UCSD-AML1 (cell line): ENCODE measurements at regions not wholly inside any gene's neighbourhood (a gene's known extent, or its start where the extent isn't known, plus 50 kb on each side); places are given as distances from the start of the nearest gene placed in this dataset.

Experiments
- DNase-seq: peaks from one replicate; lab custom pipeline; 2025; ENCODE audit not compliant: unreplicated experiment; lab: John Stamatoyannopoulos, UW

DNA sequence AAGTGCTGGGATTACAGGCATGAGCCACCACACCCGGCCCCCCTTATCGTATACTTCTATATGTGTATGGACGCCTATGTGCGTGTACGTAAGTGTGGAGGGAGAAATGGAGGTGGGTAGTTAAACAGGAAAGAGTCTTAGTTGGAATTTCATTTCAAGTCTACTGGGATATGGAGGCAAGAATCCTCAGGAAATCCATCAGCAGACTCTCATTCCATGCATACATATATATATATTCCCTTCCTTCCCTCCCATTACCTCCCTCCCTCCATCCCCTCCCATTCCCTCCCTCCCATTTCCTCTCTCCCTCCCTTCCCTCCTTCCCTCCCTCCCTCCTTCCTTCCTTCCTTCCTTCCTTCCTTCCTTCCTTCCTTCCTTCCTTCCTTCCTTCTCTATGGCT is 391.7 kb upstream of the RBFOX1 start:
- DNase-seq = no peak

DNA sequence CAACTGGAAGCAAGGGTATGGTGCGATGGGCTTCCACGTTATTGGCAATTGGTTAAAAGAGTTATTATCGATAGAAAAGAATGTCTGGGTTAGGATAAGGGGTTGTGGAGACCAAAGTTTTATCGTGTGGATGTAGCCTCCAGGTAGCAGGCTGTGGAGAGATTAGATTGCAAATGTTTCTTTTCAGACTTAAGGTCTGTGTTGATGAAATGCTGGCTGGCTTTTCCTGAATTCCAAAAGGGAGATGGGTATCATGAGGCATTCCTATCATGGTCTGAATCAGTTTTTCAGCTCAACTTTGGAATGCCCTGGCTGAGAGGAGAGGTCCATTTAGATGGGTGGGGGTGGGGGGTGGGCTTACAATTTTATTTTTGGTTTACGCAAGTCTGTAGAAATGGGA is 395.0 kb upstream of the RBFOX1 start:
- DNase-seq = no peak

DNA sequence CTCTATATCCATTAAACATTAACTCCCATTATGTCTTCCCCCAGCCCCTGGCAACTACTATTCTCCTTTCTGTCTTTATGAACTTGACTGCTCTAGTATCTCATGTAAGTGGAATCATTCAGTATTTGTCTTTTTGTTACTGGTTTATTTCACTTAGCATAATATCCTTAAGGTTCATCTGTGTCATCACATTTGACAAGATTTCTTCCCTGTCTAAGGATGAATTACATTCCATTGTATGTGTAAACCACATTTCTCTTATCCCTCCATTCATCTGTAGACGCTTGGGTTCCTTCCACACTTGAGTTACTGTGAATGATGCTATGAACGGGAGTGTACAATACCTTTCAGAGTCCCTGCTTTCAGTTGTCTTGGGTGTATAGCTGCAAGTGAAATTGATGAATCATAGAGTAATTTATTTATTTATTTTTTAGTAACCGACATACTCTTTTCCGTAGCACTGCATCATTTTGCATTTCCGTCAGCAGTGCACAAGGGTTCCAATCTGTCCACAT is 399.7 kb upstream of the RBFOX1 start:
- no peak for DNase-seq

DNA sequence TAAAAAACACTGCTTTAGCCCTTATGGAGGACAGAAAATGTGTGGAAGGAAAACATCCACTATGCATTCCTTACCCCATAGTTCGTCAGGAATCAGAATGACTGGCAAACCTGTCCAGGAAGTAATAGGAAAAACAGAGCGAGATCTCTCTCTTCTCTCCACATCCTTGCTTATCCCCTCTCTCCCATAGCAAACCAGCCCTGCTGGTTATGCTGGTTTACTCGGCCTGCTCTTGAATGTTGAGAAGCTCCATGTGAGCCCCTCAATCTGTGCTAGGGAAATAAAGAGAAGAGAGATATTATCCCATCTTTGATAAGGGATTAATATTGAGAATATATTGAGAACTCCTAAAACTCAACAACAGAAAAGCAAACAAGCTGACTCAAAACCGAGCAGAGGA is 402.8 kb upstream of the RBFOX1 start:
- no peak for DNase-seq

DNA sequence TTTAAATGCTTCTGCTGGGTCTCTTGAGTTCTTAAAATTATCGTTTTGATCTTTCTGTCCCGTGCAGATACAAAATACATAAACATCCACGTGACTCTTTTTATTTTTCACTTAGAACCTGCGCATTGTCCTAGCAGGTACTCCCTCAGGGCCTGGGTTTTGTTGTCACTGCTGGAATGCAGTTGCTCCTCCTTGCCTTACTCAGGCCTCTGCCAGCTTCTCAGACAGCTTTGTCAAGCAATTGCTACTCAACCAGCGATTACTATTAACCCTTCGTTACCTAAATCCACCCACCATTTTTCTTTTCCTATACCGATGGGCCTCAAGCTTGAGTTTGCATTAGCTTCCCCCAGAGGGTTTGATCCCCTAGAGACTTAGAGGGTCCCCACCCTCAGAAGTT is 405.9 kb upstream of the RBFOX1 start:
- DNase-seq = no peak

DNA sequence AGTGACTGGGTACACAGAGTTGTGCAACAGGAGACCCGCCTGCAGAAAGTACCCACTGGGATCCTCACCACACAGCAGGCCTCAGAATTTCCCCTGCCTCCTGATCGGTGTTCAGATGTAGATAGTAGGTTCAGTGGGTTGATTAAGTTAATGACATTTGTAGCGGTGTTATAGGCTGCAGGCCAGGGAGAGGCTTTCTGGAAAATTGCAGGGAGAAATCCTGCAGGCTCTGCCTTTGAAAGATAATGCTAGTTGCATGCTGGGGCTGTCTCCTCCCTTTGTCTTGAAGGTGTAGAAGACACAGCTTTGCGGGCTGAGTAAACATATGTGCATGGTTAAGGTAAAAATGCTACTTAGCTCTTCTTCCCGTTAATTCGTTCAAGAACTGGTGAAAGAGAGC is 406.3 kb upstream of the RBFOX1 start:
- no peak for DNase-seq

DNA sequence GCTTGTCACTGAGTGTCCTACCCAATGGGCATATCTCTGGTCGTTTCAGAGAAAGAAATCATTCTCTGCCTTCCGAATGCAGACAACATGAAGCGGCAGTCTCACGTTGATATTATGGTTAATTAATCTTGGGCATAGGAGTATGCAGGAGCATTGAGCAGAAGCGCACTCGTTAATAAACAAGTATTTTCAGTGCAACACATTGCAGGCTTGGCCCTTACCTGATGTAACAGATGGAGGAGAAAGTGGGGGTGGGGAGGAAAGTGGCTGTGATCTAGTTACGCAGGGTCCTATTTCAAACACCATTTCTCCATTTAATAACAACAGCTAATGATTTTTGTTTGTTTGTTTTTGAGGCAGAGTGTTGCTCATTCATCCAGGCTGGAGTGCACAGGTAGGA is 414.0 kb upstream of the RBFOX1 start:
- no peak for DNase-seq

DNA sequence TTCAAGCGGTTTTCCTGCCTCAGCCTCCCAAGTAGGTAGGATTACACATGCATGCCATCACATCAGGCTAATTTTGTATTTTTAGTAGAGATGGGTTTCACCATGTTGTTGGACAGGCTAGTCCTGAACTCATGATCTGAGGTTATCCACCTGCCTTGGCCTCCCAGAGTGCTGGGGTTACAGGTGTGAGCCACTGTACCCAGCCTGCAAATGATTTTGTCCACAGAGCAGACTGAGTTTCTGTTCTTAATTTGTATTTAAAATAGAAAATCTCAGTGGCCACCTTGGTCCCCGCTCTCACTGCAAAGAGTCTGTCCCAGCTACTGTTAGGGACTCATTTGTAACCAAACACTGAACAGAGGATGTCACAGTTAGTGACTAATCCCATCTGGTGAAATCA is 415.7 kb upstream of the RBFOX1 start:
- DNase-seq = no peak

DNA sequence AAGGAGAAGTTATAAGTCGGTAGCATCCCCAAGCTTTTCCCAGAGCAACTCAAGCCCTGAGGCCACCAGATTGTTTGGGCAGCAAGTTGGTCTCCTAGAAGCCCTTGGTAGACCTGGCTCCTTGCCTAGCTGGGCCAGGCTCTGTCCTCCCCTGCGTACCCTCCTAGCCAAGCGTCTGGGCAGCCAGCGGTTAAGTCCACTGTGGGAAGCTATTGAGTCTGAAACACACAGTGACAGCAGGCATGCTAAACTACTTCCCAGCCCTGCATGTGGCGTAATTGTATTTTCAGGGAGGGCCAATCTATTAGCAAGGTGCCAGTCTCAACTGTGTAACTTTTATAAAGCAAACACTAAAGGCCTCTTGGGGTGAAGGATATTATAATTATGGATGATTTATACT is 419.1 kb upstream of the RBFOX1 start:
- no peak for DNase-seq

DNA sequence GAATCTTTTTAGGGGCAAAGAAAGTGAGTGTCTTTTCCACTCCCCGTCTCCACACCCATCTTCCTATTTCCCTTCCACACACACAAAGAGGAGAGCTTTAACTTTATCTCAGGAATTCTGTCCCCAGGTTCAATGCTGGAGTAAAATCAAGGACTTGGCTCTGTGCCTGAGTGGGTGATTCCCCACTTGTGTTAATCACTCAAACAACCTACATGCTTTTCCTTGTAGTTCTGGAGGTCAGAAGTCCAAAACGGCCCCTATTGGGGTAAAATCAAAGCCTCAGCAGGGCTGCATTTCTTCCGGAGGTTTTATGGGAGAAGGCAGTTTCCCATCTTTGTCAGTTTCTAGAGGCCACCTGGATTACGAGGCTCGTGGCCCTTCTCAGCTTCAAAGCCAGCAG is 422.3 kb upstream of the RBFOX1 start:
- DNase-seq = no peak

DNA sequence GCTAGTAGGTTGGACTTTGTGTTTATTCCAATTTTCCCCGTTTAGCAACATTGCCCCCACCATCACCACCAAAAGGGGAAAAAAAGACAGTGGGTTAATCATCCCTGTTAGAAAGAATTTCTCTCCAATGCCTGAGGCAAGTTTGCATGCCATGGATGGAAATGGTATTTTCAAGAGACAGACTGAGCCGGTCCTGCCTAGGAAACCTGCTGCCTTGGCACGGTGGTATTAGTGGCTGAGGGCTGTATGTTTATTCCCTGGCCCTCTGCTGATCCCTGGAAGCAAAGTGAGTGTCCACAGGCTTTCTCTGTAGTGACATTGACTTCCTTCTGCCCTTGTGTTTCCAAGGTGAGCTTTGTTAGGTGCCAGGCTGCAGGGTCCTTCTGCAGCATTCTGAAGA is 427.0 kb upstream of the RBFOX1 start:
- DNase-seq = no peak

DNA sequence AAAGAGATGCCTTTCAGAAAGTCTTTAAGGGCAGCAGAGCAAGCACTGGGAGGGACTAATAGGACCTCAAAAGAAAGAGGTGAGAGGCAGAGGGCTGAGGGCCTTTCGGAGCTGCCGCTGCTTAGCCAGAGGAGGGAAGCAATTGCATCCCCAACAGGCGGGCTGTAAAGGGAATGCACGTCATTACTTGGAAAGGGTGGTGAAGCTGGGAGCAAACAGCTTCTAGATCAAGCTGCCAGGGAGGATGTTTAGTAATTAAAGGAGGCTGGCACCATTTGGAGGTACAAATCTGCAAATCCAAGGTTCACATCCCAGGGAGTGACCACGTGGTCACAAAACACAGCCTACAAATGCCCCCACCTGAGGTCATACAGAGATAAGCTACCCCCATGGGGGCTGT is 429.0 kb upstream of the RBFOX1 start:
- no peak for DNase-seq

DNA sequence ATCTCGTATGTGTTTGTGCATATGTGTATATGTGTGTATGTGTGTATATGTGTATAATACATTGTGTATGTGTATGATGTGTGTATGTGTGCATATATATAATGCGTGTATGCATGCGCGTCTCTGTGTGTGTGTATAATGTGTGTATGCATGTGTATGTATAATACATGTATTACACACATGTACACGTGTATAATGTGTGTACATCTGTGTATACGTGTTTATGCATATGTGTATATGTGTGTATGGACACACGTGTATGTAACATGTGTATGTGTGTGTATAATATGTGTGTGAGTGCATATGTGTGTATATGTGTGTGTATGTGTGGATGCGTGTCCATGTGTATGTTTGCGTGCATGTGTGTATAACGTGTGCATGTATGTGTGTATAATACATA is 433.7 kb upstream of the RBFOX1 start:
- no peak for DNase-seq

DNA sequence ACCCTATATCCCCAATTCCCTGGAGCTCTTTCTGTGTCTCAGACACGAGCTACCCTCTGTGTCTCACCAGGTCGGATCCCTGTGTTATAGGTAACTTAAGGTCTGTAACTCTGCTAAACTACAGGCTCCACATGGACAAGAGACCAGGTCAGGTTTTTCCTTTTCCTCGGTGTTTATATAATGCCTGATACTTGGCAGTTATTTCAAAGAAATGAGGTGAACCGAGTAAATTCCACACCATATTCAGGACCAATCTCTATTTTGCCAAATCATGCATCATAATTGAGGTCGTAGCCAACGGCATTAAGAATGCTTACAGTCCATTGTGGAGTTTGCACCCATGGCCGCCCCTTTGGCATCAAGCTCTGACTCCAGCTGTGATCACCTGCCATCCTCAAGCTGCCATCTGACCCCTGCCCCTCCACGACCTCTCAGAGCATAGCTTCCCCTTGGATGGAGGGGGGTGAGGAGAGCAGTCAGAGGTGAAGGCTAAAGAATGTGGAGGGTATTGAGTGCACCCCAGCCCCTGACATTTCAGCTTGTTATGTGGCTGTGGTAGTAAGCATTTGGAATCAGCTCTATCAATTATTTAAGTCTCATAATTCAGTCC is 434.7 kb upstream of the RBFOX1 start:
- no peak for DNase-seq

DNA sequence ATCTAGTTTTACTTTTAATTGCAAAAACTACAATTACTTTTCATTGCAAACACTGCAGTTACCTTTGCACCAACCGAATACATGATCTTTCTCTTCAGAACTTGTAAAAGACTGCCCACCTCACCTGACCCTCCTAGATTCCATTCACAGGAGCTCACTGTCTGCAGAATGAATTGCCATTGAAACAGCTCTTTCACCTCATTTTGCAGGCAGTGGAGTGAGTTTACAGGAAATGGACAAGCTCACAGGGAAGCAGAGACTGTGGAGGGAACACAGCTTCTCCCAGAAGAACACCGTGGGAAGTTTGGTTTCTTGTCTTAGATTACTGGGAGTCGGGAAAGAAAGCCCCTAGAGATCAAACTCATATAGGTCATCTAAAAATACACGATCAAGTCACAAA is 439.7 kb upstream of the RBFOX1 start:
- DNase-seq = no peak

DNA sequence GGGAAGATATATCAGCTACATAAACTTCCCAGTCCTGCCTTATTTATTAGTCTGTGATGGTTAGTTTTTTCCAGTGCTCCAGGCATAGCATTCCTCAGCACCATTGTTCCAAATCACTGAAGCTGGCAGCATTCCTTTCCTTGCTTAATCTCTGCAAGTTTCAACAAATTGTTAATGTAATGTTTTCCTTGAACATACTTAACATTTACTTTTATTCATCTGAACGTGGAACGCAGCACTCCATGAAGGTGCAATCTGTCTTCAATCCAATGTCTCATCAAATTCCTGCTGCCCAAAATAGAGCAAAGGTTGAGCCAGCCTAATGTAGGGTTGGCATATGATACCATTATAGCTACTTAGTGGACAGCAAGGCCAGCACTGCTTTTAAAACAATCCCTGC is 441.1 kb upstream of the RBFOX1 start:
- DNase-seq = no peak

DNA sequence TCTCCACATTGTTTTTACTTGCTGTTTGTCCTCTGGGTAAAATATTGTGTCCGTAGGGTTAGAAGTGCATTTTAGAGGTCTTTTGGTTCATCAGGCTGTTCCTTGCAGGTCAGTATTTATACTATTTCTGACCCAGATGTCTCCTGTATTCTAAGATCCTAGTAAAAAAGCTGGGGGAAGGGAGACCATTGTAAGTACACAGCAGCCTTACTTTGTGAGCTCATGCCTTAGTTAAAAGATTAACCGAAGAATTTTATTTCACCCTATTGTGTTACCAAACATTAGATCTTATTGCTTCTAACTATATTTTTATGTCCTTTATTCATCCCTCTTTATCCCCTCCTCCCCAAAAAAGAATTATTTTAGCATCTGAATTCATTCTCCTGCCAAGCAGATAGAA is 444.1 kb upstream of the RBFOX1 start:
- DNase-seq = no peak

DNA sequence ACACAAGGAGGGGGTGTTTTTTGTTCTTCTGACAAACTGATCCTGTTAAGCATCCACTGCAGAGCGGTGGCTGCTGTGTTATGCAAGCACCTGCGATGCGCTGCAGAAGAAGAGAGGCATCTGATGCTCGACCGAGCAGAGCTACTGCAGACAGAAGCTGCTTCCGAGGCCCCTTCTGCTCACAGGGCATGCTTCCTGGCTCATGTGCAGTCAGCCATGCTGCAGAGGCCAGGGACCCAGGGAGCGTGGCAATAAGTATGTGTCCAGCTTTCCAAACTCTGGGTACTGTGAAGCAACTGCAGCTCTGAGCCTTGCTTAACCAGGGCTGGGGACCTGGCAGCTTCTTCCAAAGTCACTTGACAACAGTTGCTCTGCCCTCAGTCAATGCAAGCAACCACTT is 448.6 kb upstream of the RBFOX1 start:
- no peak for DNase-seq

DNA sequence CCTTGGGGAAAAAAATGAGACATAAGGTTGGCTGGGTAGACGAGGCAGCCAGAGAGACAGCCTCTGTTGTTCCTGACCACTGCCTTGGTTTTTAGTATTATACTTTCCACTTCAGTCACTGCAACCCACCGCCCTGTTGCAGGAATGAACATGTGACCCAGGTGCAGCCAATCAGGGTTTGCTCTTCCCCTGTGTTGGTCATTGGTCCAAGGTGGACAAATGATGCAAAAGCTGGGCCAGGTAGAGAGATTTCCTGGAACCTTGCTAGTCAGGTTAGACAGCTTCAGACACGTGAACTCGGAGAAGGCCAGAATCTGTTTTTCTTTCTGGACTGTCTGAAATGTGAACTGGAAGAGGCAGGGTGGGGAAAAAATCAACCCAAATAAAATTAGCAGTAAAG is 452.4 kb upstream of the RBFOX1 start:
- DNase-seq = no peak

DNA sequence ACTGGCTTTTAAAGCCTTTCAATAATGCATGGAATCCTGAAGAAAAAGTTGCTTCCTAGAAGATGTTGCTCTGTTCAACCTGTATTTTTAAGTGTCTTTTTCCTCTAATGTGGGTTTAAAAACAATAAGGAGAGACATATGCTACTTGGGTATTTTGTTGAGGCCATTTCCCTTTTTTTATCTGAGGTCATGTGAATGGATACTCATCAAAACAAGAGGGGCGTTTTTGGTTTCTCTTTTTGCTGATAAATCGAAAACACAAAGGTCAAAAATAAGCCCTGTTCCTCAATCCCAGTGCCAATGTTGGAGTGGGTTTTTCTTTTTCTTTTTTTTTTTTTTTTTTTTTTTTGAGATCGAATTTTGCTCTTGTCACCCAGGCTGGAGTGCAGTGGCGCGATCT is 468.0 kb upstream of the RBFOX1 start:
- no peak for DNase-seq

DNA sequence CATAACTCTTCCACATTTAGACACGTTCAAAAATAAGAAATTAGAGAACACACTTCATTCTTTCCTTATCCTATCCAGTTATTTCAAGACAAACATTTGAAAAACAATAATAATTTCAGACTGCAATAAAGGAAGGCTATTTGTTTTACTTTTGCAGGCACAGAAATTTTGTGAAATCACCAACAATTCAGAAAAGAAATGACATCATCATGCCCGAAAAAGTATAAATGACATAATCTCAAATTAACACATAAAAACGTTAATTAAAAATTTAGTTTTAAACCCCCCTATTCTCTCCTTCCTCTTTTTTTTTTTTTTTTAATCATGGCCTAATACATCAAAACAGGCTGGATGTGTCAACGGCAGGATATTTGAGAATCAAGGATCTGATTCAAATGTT is 468.4 kb upstream of the RBFOX1 start:
- no peak for DNase-seq

DNA sequence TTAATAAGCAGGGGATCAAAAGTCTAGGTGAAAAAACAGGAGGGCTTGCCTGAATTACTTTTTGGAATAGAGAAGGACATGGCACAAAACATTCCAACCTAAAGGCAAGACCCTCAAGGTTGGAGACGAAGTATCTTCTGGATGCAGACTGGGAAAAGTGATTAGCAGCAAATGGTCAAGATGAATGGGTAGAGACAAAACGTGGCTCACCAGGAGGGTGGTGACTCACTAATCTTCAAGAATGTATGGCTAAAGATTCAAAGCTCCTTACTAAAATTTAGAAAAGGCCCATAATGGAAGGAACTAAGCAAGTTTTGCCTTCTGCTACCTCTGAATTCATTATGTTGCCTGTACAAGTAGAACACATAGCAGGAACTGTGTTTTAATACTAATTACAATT is 469.5 kb upstream of the RBFOX1 start:
- DNase-seq = no peak

DNA sequence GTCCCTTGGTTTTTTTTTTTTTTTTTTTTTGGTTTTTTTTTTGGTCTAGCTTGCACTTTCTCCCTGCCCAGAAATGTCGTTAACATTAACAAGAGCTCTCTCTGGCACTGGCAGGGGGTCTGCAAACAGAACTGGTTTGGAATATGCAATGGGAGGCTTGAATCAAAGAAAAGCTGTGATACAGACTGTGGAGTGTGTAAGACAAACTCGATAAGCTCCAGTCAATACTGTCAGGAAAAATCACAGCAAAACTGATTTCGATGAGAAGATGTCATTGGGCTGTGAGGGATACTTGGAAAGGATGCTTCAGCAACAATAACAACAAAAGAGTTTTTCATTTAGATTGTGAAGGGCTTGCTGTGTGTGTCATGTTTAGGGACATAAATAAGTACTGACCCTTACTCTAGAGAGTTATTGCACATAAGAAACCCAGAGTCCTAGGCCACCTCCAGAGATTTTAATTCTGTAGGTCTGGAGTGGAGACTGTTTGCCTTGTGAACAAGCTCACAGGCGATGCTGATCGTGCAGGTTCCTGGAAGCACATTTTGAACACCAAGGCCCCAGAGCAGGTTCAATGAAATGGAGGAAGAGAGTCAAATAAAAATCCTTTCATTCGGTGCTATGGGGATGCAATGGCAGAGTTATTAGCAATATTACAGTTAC is 470.7 kb upstream of the RBFOX1 start:
- no peak for DNase-seq
